ENCODE measurements at regions not wholly inside any gene's neighbourhood (a gene's known extent, or its start where the extent isn't known, plus 50 kb on each side); places are given as distances from the start of the nearest gene placed in this dataset.

DNA sequence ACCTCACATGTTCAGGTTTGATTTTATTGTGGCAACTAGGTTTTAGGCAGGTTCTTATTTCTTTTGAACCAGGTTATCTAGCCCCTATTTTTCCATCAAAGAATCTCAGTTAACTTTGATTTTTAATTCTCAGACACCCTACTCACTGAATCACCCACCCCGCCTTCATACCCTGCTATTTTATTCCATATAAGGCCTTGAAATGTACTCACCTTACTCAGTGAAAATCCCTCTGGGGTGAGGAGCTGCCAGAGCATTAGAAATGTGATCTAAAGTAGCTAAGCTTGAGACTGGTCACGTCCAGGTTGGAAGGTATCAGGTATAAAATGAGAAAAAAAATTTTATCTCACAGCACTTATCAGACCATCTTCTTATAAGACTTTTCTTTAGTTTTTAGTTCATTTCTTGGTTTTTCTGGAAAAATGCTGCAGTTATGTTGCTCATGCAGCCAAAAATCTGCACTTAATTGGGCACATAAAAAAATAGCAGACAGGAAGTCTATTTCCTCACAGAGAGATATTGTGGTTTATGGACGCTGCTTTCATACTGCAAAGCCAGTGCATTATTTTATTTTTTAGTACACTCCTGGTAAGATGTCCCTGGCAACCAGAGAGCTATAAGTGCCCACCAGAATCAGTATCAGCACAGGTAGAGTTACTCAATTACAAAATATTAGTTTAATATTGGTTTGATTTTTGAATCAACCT, 101.5 kb upstream of the CCDC91 start:
- no peaks in the 10 kb centered on the region for H3K4me1 ChIP-seq (ENCODE audit: control insufficient read depth in 4 of 4, insufficient read depth in 4 of 4, low read length in 3 of 4)
- H3K9ac ChIP-seq (ENCODE audit: low read depth in 1 of 2, low read length in 2 of 2), result no peak overlapping the region
- H3K9me3 ChIP-seq (ENCODE audit: control insufficient read depth in 4 of 4, low read length in 3 of 4), result no peaks in the 10 kb centered on the region
- H3K27ac ChIP-seq (ENCODE audit: low read depth in 1 of 2, low read length in 2 of 2), result no peak overlapping the region
- no peak overlapping the region for H3K4me3 ChIP-seq (ENCODE audit: low read depth in 1 of 3, low read length in 3 of 3)
- DNase-seq (ENCODE audit: low spot score), result no peak
- no peaks in the 10 kb centered on the region for H3K36me3 ChIP-seq (ENCODE audit: control insufficient read depth in 4 of 4, insufficient read depth in 3 of 4, low read depth in 1 of 4, low read length in 3 of 4)
- WGBS, result 71% methylated on average over 3 of the region's 3 CpGs
- peaks cover 0 to 7% (median 0%) of the 10 kb centered on the region in 4 donors for H3K27me3 ChIP-seq (ENCODE audit: control insufficient read depth in 4 of 4, insufficient read depth in 4 of 4, low read length in 3 of 4)
- TF ChIP-seq, protein P1, sequence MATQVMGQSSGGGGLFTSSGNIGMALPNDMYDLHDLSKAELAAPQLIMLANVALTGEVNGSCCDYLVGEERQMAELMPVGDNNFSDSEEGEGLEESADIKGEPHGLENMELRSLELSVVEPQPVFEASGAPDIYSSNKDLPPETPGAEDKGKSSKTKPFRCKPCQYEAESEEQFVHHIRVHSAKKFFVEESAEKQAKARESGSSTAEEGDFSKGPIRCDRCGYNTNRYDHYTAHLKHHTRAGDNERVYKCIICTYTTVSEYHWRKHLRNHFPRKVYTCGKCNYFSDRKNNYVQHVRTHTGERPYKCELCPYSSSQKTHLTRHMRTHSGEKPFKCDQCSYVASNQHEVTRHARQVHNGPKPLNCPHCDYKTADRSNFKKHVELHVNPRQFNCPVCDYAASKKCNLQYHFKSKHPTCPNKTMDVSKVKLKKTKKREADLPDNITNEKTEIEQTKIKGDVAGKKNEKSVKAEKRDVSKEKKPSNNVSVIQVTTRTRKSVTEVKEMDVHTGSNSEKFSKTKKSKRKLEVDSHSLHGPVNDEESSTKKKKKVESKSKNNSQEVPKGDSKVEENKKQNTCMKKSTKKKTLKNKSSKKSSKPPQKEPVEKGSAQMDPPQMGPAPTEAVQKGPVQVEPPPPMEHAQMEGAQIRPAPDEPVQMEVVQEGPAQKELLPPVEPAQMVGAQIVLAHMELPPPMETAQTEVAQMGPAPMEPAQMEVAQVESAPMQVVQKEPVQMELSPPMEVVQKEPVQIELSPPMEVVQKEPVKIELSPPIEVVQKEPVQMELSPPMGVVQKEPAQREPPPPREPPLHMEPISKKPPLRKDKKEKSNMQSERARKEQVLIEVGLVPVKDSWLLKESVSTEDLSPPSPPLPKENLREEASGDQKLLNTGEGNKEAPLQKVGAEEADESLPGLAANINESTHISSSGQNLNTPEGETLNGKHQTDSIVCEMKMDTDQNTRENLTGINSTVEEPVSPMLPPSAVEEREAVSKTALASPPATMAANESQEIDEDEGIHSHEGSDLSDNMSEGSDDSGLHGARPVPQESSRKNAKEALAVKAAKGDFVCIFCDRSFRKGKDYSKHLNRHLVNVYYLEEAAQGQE (IDR thresholded peaks at IDR 0.05), result no peak
- no peak for TF ChIP-seq HNF4A (conservative IDR thresholded peaks at IDR 0.05)
- no peak for TF ChIP-seq RAD21 (IDR thresholded peaks at IDR 0.05)
- TF ChIP-seq, protein P2, sequence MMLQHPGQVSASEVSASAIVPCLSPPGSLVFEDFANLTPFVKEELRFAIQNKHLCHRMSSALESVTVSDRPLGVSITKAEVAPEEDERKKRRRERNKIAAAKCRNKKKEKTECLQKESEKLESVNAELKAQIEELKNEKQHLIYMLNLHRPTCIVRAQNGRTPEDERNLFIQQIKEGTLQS (IDR thresholded peaks at IDR 0.05), result no peak
- no peak for TF ChIP-seq EGR1 (IDR thresholded peaks at IDR 0.05; ENCODE audit: low read depth in 2 of 2)
- TF ChIP-seq NR2F2 (IDR thresholded peaks at IDR 0.05), result no peak
- TF ChIP-seq HNF4G (IDR thresholded peaks at IDR 0.05), result no peak
- no peak for TF ChIP-seq TAF1 (conservative IDR thresholded peaks at IDR 0.05)
- TF ChIP-seq SP1 (IDR thresholded peaks at IDR 0.05), result no peak
- no peak for TF ChIP-seq YY1 (IDR thresholded peaks at IDR 0.05)
- no peak for TF ChIP-seq GABPA (IDR thresholded peaks at IDR 0.05 in 1 of 2, conservative IDR thresholded peaks at IDR 0.05 in 1 of 2)

DNA sequence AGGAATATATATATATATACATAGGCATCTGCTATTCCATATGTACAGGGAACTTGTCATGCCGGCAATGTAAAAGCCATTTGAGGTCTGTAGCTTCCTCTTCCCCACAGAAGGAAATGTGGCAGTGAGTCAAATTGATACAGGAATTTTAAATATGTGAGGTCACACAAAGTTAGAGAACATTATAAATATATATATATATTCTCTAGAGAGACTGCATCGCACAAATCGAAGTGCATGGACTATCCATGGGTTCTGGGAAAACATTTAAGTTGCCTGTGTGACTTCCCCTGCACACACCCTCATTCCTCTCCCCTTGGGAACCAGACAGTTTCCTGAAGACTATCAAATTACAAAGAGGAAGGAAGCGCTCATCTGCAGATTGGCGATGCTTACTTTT, 100.9 kb upstream of the CCDC91 start:
- H3K27me3 ChIP-seq (ENCODE audit: control insufficient read depth in 4 of 4, insufficient read depth in 4 of 4, low read length in 3 of 4), result peaks cover 0 to 7% (median 0%) of the 10 kb centered on the region in 4 donors
- H3K9ac ChIP-seq (ENCODE audit: low read depth in 1 of 2, low read length in 2 of 2), result no peak overlapping the region
- TF ChIP-seq EGR1 (IDR thresholded peaks at IDR 0.05; ENCODE audit: low read depth in 2 of 2) (no peak), GABPA (IDR thresholded peaks at IDR 0.05 in 1 of 2, conservative IDR thresholded peaks at IDR 0.05 in 1 of 2) (no peak)
- H3K9me3 ChIP-seq (ENCODE audit: control insufficient read depth in 4 of 4, low read length in 3 of 4), result no peaks in the 10 kb centered on the region
- H3K4me1 ChIP-seq (ENCODE audit: control insufficient read depth in 4 of 4, insufficient read depth in 4 of 4, low read length in 3 of 4), result no peaks in the 10 kb centered on the region
- no peak overlapping the region for H3K4me3 ChIP-seq (ENCODE audit: low read depth in 1 of 3, low read length in 3 of 3)
- H3K27ac ChIP-seq (ENCODE audit: low read depth in 1 of 2, low read length in 2 of 2), result no peak overlapping the region
- no peaks in the 10 kb centered on the region for H3K36me3 ChIP-seq (ENCODE audit: control insufficient read depth in 4 of 4, insufficient read depth in 3 of 4, low read depth in 1 of 4, low read length in 3 of 4)
- WGBS, result 57% methylated on average over 5 of the region's 5 CpGs
- no peak for DNase-seq (ENCODE audit: low spot score)

DNA sequence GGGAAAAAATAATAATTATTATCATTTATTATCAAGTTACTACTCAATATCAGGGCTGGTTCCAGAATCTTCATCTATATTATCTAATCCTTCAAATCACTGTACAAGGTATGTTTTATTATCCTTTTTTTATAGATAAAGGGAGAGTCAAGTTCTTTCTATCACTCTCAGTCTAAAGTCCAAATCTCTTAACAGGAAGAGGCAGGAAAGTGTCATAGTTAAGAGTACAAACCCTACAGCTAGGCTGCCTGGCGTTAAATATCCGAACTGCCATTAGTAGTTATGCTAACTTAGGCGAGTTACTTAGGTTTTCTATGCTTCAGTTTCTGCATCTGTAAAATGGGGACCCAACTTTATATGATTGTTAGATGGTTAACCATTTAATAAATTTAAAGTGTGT, 99.4 kb upstream of the CCDC91 start:
- DNase-seq (ENCODE audit: low spot score), result no peak
- Histone ChIP-seq H3K36me3 (ENCODE audit: control insufficient read depth in 4 of 4, insufficient read depth in 3 of 4, low read depth in 1 of 4, low read length in 3 of 4) (no peaks in the 10 kb centered on the region), H3K4me1 (ENCODE audit: control insufficient read depth in 4 of 4, insufficient read depth in 4 of 4, low read length in 3 of 4) (no peaks in the 10 kb centered on the region), H3K27ac (ENCODE audit: low read depth in 1 of 2, low read length in 2 of 2) (no peak overlapping the region), H3K9ac (ENCODE audit: low read depth in 1 of 2, low read length in 2 of 2) (no peak overlapping the region), H3K9me3 (ENCODE audit: control insufficient read depth in 4 of 4, low read length in 3 of 4) (no peaks in the 10 kb centered on the region), H3K4me3 (ENCODE audit: low read depth in 1 of 3, low read length in 3 of 3) (no peak overlapping the region), H3K27me3 (ENCODE audit: control insufficient read depth in 4 of 4, insufficient read depth in 4 of 4, low read length in 3 of 4) (peaks cover 0 to 2% (median 0%) of the 10 kb centered on the region in 4 donors)
- WGBS, result 85% methylated on average over 3 of the region's 3 CpGs
- no peak for TF ChIP-seq HNF4A (conservative IDR thresholded peaks at IDR 0.05)
- TF ChIP-seq HNF4G (IDR thresholded peaks at IDR 0.05), result no peak
- TF ChIP-seq, protein P3, sequence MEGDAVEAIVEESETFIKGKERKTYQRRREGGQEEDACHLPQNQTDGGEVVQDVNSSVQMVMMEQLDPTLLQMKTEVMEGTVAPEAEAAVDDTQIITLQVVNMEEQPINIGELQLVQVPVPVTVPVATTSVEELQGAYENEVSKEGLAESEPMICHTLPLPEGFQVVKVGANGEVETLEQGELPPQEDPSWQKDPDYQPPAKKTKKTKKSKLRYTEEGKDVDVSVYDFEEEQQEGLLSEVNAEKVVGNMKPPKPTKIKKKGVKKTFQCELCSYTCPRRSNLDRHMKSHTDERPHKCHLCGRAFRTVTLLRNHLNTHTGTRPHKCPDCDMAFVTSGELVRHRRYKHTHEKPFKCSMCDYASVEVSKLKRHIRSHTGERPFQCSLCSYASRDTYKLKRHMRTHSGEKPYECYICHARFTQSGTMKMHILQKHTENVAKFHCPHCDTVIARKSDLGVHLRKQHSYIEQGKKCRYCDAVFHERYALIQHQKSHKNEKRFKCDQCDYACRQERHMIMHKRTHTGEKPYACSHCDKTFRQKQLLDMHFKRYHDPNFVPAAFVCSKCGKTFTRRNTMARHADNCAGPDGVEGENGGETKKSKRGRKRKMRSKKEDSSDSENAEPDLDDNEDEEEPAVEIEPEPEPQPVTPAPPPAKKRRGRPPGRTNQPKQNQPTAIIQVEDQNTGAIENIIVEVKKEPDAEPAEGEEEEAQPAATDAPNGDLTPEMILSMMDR (IDR thresholded peaks at IDR 0.05; ENCODE audit: low read depth, low read length, missing input control), result no peak
- TF ChIP-seq, protein P2 (IDR thresholded peaks at IDR 0.05), result no peak
- no peak for TF ChIP-seq EGR1 (IDR thresholded peaks at IDR 0.05; ENCODE audit: low read depth in 2 of 2)
- TF ChIP-seq, protein P4, sequence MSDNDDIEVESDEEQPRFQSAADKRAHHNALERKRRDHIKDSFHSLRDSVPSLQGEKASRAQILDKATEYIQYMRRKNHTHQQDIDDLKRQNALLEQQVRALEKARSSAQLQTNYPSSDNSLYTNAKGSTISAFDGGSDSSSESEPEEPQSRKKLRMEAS (IDR thresholded peaks at IDR 0.05), result no peak
- TF ChIP-seq RAD21 (IDR thresholded peaks at IDR 0.05), result no peak
- TF ChIP-seq, protein P5, sequence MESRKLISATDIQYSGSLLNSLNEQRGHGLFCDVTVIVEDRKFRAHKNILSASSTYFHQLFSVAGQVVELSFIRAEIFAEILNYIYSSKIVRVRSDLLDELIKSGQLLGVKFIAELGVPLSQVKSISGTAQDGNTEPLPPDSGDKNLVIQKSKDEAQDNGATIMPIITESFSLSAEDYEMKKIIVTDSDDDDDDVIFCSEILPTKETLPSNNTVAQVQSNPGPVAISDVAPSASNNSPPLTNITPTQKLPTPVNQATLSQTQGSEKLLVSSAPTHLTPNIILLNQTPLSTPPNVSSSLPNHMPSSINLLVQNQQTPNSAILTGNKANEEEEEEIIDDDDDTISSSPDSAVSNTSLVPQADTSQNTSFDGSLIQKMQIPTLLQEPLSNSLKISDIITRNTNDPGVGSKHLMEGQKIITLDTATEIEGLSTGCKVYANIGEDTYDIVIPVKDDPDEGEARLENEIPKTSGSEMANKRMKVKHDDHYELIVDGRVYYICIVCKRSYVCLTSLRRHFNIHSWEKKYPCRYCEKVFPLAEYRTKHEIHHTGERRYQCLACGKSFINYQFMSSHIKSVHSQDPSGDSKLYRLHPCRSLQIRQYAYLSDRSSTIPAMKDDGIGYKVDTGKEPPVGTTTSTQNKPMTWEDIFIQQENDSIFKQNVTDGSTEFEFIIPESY (IDR thresholded peaks at IDR 0.05), result no peak
- TF ChIP-seq RXRA (IDR thresholded peaks at IDR 0.05), result no peak
- TF ChIP-seq FOXA1 (IDR thresholded peaks at IDR 0.05), result no peak
- no peak for TF ChIP-seq FOXA2 (IDR thresholded peaks at IDR 0.05)
- no peak for TF ChIP-seq SP1 (IDR thresholded peaks at IDR 0.05)
- TF ChIP-seq YY1 (IDR thresholded peaks at IDR 0.05), result no peak
- TF ChIP-seq GABPA (IDR thresholded peaks at IDR 0.05 in 1 of 2, conservative IDR thresholded peaks at IDR 0.05 in 1 of 2), result no peak
- no peak for TF ChIP-seq NR2F2 (IDR thresholded peaks at IDR 0.05)
- no peak for TF ChIP-seq TAF1 (conservative IDR thresholded peaks at IDR 0.05)
- no peak for TF ChIP-seq JUND (IDR thresholded peaks at IDR 0.05)

All from liver (tissue), 8 donors.